ENCODE measurements at regions not wholly inside any gene's neighbourhood (a gene's known extent, or its start where the extent isn't known, plus 50 kb on each side); places are given as distances from the start of the nearest gene placed in this dataset.
"Not testable (repeated sequence)": the region's sequence is repeated elsewhere in the genome, so short reads cannot be mapped to it uniquely, and the experiment has no call there.

GRCh38 chr4:183374950-183375555 lies 52.8 kb upstream of the CLDN24 start:
- intact Hi-C loops (cut with micrococcal nuclease): no loop called here

GRCh38 chr4:183376381-183376780 lies 54.2 kb upstream of the CLDN24 start:
- intact Hi-C loops (cut with micrococcal nuclease): no loop called here

GRCh38 chr4:183377491-183377890 lies 55.3 kb upstream of the CLDN24 start:
- intact Hi-C loops (cut with micrococcal nuclease): no loop called here

GRCh38 chr4:183378347-183378746 lies 56.1 kb upstream of the CLDN24 start:
- intact Hi-C loops (cut with micrococcal nuclease): not testable (repeated sequence)

GRCh38 chr4:183380901-183381300 lies 58.7 kb upstream of the CLDN24 start:
- intact Hi-C loops (cut with micrococcal nuclease): no loop called here

- intact Hi-C loops (cut with micrococcal nuclease): no loop called here
These were observed 60.8 kb upstream of the CDKN2AIP start for GRCh38 chr4:183383606-183384005.

- intact Hi-C loops (cut with micrococcal nuclease): no loop called here
These were observed 59.9 kb upstream of the CDKN2AIP start for GRCh38 chr4:183384516-183384915.

- intact Hi-C loops (cut with micrococcal nuclease): no loop called here
These were observed 59.5 kb upstream of the CDKN2AIP start for GRCh38 chr4:183384983-183385382.

GRCh38 chr4:183388021-183388420 lies 56.4 kb upstream of the CDKN2AIP start:
- intact Hi-C loops (cut with micrococcal nuclease): no loop called here

GRCh38 chr4:183388777-183389176 lies 55.7 kb upstream of the CDKN2AIP start:
- intact Hi-C loops (cut with micrococcal nuclease): no loop called here

GRCh38 chr4:183390374-183390773 lies 54.1 kb upstream of the CDKN2AIP start:
- intact Hi-C loops (cut with micrococcal nuclease): loop anchor here (10.0 kb wide), 1 partner anchor 296 kb away; the partner anchor contains the start of gene WWC2

GRCh38 chr4:183391204-183391603 lies 53.2 kb upstream of the CDKN2AIP start:
- intact Hi-C loops (cut with micrococcal nuclease): loop anchor here (10.0 kb wide), 1 partner anchor 296 kb away; the partner anchor contains the start of gene WWC2

GRCh38 chr4:183392377-183392776 lies 52.1 kb upstream of the CDKN2AIP start:
- intact Hi-C loops (cut with micrococcal nuclease): loop anchor here (10.0 kb wide), 1 partner anchor 298 kb away; the partner anchor contains the start of gene WWC2

- intact Hi-C loops (cut with micrococcal nuclease): loop anchor here (10.0 kb wide), 1 partner anchor 299 kb away; the partner anchor contains the start of gene WWC2
These were observed 51.0 kb upstream of the CDKN2AIP start for GRCh38 chr4:183393446-183393845.

- intact Hi-C loops (cut with micrococcal nuclease): loop anchor here (10.0 kb wide), 1 partner anchor 300 kb away; the partner anchor contains the start of gene WWC2
These were observed 50.1 kb upstream of the CDKN2AIP start for GRCh38 chr4:183394166-183394951.

Data from T-helper 1 cell treated with Interleukin-12 subunit alpha and Interleukin-12 subunit beta and Interleukin-4 antibody, amounts not matched to agents 30 ng/mL and 1 ng/mL, for 36 hours (primary cell).